HEK293T (cell line): ENCODE measurements at regions not wholly inside any gene's neighbourhood (a gene's known extent, or its start where the extent isn't known, plus 50 kb on each side); places are given as distances from the start of the nearest gene placed in this dataset.

Experiments used
- CTCF ChIA-PET: fragments of 350-600 bp; formaldehyde crosslinking; extraction: SDS; loops from one replicate; lab custom pipeline; 2021; ENCODE audit warnings: antibody characterized with exemption, inconsistent platforms; lab: Yijun Ruan, JAX
- POLR2A ChIA-PET: fragments of 350-600 bp; formaldehyde crosslinking; extraction: SDS; loops from one replicate; lab custom pipeline; 2020; ENCODE audit warnings: antibody characterized with exemption, inconsistent platforms; lab: Yijun Ruan, JAX
- DNase-seq: peaks from one replicate; pipeline ENCODE4 v3.0.0; 2012; ENCODE audit warnings: mixed read lengths; ENCODE audit errors: extremely low spot score
- ARNT ChIP-seq: fragments of 450-650 bp; IDR thresholded peaks from 2 replicates; pipeline ENCODE4 v1.6.1; 2017; ENCODE audit warnings: mild to moderate bottlenecking
- BHLHE40 ChIP-seq: fragments of 450-650 bp; IDR thresholded peaks from 2 replicates; pipeline ENCODE4 v1.6.1; 2016; ENCODE audit warnings: mild to moderate bottlenecking, moderate library complexity, borderline replicate concordance
- CTBP1 ChIP-seq: fragments of 450-650 bp; IDR thresholded peaks from 2 replicates; pipeline ENCODE4 v1.6.1; 2016; ENCODE audit warnings: borderline replicate concordance
- ELF4 ChIP-seq: fragments of 450-650 bp; IDR thresholded peaks from 2 replicates; pipeline ENCODE4 v1.6.1; 2017; ENCODE audit warnings: antibody characterized with exemption
- FOXA1 ChIP-seq: fragments of 450-650 bp; IDR thresholded peaks from 2 replicates; pipeline ENCODE4 v1.6.1; 2016; ENCODE audit warnings: mild to moderate bottlenecking
- FOXK2 ChIP-seq: fragments of 450-650 bp; IDR thresholded peaks from 2 replicates; pipeline ENCODE4 v1.6.1; 2016; ENCODE audit warnings: mild to moderate bottlenecking
- FOXM1 ChIP-seq: fragments of 450-650 bp; IDR thresholded peaks from 2 replicates; pipeline ENCODE4 v1.6.1; 2017; ENCODE audit warnings: mild to moderate bottlenecking, borderline replicate concordance
- HDGF ChIP-seq: fragments of 450-650 bp; IDR thresholded peaks from 2 replicates; pipeline ENCODE4 v1.6.1; 2017; ENCODE audit warnings: antibody characterized with exemption, borderline replicate concordance
- L3MBTL2 ChIP-seq: fragments of 450-650 bp; conservative IDR thresholded peaks from 2 replicates; pipeline ENCODE4 v1.6.1; 2016; ENCODE audit warnings: mild to moderate bottlenecking
- LEF1 ChIP-seq: fragments of 450-650 bp; IDR thresholded peaks from 2 replicates; pipeline ENCODE4 v1.6.1; 2017; ENCODE audit warnings: mild to moderate bottlenecking, borderline replicate concordance
- NFRKB ChIP-seq: fragments of 450-650 bp; IDR thresholded peaks from 2 replicates; pipeline ENCODE4 v1.6.1; 2016; ENCODE audit warnings: mild to moderate bottlenecking, moderate library complexity
- PKNOX1 ChIP-seq: fragments of 450-650 bp; IDR thresholded peaks from 2 replicates; pipeline ENCODE4 v1.6.1; 2016
- SP1 ChIP-seq: fragments of 450-650 bp; IDR thresholded peaks from 2 replicates; pipeline ENCODE4 v1.6.1; 2017
- SUZ12 ChIP-seq: fragments of 450-650 bp; IDR thresholded peaks from 2 replicates; pipeline ENCODE4 v1.6.1; 2016; ENCODE audit warnings: mild to moderate bottlenecking
- TARDBP ChIP-seq: fragments of 450-650 bp; IDR thresholded peaks from 2 replicates; pipeline ENCODE4 v1.6.1; 2016
- ZNF384 ChIP-seq: fragments of 450-650 bp; IDR thresholded peaks from 2 replicates; pipeline ENCODE4 v1.6.1; 2016

- DNase-seq, result no peak
- ChIA-PET POLR2A (no interaction called here), CTCF (no interaction called here)
- no peak for TF ChIP-seq BHLHE40
- no peak for TF ChIP-seq LEF1
- TF ChIP-seq PKNOX1, result no peak
- TF ChIP-seq TARDBP, result no peak
- no peak for TF ChIP-seq FOXM1
- no peak for TF ChIP-seq NFRKB
- TF ChIP-seq ELF4, result no peak
- no peak for TF ChIP-seq FOXK2
- no peak for TF ChIP-seq CTBP1
- no peak for TF ChIP-seq HDGF
- no peak for TF ChIP-seq SP1
- TF ChIP-seq ZNF384, result no peak
- TF ChIP-seq SUZ12, result no peak
- TF ChIP-seq ARNT, result no peak
- no peak for TF ChIP-seq L3MBTL2
Measured at GRCh38 chr1:116211294-116211693, 100.1 kb downstream of the MAB21L3 start.

GRCh38 chr1:116218922-116219321 is 107.7 kb downstream of the MAB21L3 start:
- TF ChIP-seq HDGF (no peak), ARNT (no peak)
- DNase-seq, result no peak
- CTCF ChIA-PET, result interaction anchor here (1.0 kb wide), 2 partner anchors 80 to 280 kb away, joined by 3 read pairs; no protein-coding TSS in a partner anchor
- POLR2A ChIA-PET, result no interaction called here

GRCh38 chr1:116219651-116220434 is 108.6 kb downstream of the MAB21L3 start:
- DNase-seq, result no peak
- ChIA-PET CTCF (interaction anchor here (1.0 kb wide), 1 partner anchor 279 kb away, joined by 3 read pairs; no protein-coding TSS in a partner anchor), POLR2A (no interaction called here)
- TF ChIP-seq PKNOX1 (no peak), TARDBP (no peak)

DNA sequence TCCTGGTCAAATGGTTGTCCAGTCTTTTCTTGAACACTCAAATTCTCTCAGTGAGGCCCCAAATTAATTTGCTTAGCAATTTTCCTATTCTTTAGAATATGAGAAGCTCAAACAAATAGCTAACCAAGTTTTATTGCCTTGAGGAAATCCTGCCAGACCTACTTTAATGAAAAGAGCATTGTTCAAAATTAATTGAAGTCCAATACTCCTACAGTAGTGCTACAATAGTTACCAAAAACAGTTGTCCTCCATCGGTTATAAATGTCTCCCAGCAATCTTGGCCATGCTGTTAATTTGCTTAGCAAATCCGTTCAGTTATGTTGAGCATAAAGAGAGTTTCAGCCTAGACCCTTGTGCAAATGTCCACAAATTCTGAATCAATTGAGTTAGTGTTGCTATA is 112.9 kb downstream of the MAB21L3 start:
- TF ChIP-seq SP1 (no peak), ELF4 (no peak), FOXK2 (no peak), CTBP1 (no peak), TARDBP (no peak), HDGF (no peak), BHLHE40 (no peak), LEF1 (no peak), FOXA1 (no peak), ARNT (no peak), L3MBTL2 (no peak), NFRKB (no peak), PKNOX1 (no peak)
- DNase-seq, result no peak
- POLR2A ChIA-PET, result interaction anchor here (0.7 kb wide), 1 partner anchor 16 kb away, joined by 3 read pairs; no protein-coding TSS in a partner anchor
- CTCF ChIA-PET, result interaction anchor here (0.6 kb wide), 1 partner anchor 197 kb away, joined by 3 read pairs; no protein-coding TSS in a partner anchor

DNA sequence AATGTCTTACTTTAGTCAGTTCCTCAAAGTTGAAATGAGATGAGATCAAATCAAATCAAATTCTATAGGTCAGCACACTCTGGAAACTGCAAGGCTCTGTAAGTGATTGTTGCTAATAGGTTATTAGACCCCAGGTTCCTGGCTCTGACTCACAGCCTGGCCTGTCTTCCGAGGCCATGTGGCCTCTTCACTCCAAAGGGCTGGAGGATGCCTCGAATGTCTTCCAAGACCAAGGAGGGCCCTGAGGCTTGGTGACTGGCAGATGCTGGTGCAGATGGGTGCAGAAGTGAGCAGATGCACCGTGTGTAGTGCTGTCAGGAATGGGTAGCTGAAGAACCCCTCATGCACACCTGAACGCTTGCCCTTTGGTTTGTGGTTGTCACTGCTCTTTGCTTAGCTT is 113.4 kb downstream of the MAB21L3 start:
- no peak for DNase-seq
- ChIA-PET CTCF (interaction anchor here (0.6 kb wide), 1 partner anchor 12 kb away, joined by 3 read pairs; no protein-coding TSS in a partner anchor), POLR2A (interaction anchor here (0.7 kb wide), 1 partner anchor 16 kb away, joined by 3 read pairs; no protein-coding TSS in a partner anchor)
- no peak for TF ChIP-seq HDGF
- no peak for TF ChIP-seq ZNF384
- no peak for TF ChIP-seq FOXM1
- TF ChIP-seq SP1, result no peak
- no peak for TF ChIP-seq BHLHE40
- no peak for TF ChIP-seq L3MBTL2
- TF ChIP-seq ARNT, result no peak
- no peak for TF ChIP-seq SUZ12
- no peak for TF ChIP-seq LEF1
- TF ChIP-seq FOXA1, result no peak
- TF ChIP-seq FOXK2, result no peak
- no peak for TF ChIP-seq PKNOX1

DNA sequence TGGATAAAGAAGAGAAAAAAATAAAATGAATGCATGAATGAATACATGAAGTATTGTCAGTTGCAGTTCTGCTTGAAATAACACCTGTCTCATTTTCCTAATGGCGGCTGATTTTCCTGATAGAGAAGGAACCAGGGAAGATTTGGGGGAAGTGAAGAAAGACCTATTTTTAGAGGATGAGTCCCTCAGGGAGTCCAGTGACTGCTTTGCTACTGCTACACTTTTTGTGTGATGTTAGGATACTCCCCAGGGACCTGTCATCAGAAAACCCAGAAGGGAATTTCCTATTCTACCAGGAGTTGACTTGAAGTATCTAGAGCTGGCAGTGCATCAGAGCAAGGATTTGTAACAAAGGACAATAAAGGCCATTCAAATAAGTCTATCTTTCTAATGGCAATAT is 114.8 kb downstream of the MAB21L3 start:
- ChIA-PET CTCF (no interaction called here), POLR2A (no interaction called here)
- DNase-seq, result no peak

More for the DNA sequence above, 114.8 kb downstream of the MAB21L3 start:
- TF ChIP-seq FOXM1 (no peak), LEF1 (no peak), L3MBTL2 (no peak), CTBP1 (no peak), FOXK2 (no peak), HDGF (no peak), BHLHE40 (no peak), ZNF384 (no peak), ELF4 (no peak), SUZ12 (no peak), PKNOX1 (no peak), TARDBP (no peak), NFRKB (no peak), FOXA1 (no peak), ARNT (no peak), SP1 (no peak)
